Glutamatergic neuron (in vitro differentiated cells): ENCODE measurements at regions not wholly inside any gene's neighbourhood (a gene's known extent, or its start where the extent isn't known, plus 50 kb on each side); places are given as distances from the start of the nearest gene placed in this dataset.

Experiments
- DNase-seq: peaks from one replicate; pipeline ENCODE4 v3.0.0; 2022
- H3K27ac Mint-ChIP-seq: one replicate; pipeline ENCODE4 v1.8.0; 2020; ENCODE audit warnings: mild to moderate bottlenecking, mixed read lengths, inconsistent platforms; ENCODE audit not compliant: unreplicated experiment
- H3K27me3 Mint-ChIP-seq: one replicate; pipeline ENCODE4 v1.8.0; 2020; ENCODE audit warnings: mild to moderate bottlenecking, moderate library complexity, mixed read lengths, inconsistent platforms; ENCODE audit not compliant: unreplicated experiment
- H3K36me3 Mint-ChIP-seq: one replicate; pipeline ENCODE4 v1.8.0; 2020; ENCODE audit warnings: mild to moderate bottlenecking, mixed read lengths, inconsistent platforms; ENCODE audit not compliant: unreplicated experiment
- H3K4me1 Mint-ChIP-seq: one replicate; pipeline ENCODE4 v1.8.0; 2020; ENCODE audit warnings: mild to moderate bottlenecking, low read depth, mixed read lengths, inconsistent platforms; ENCODE audit not compliant: unreplicated experiment
- H3K4me3 Mint-ChIP-seq: one replicate; pipeline ENCODE4 v1.8.0; 2020; ENCODE audit warnings: mild to moderate bottlenecking, mixed read lengths, inconsistent platforms; ENCODE audit not compliant: unreplicated experiment
- H3K9me3 Mint-ChIP-seq: one replicate; pipeline ENCODE4 v1.8.0; 2020; ENCODE audit warnings: mild to moderate bottlenecking, moderate library complexity, mixed read lengths, inconsistent platforms; ENCODE audit not compliant: unreplicated experiment
- CTCF ChIP-seq: fragments of 200-600 bp; sonication (generic); IDR thresholded peaks from one replicate; pipeline ENCODE4 v1.5.0; 2021; ENCODE audit not compliant: partially characterized antibody, unreplicated experiment

GRCh38 chr7:116093516-116094301 is 63.1 kb upstream of the TFEC start:
- Mint-ChIP-seq H3K4me3 (no peak overlapping the region), H3K4me1 (no peaks in the 10 kb centered on the region), H3K27me3 (no peaks in the 10 kb centered on the region), H3K36me3 (no peaks in the 10 kb centered on the region), H3K27ac (no peak overlapping the region), H3K9me3 (no peaks in the 10 kb centered on the region)
- no peak for DNase-seq
- no peak for TF ChIP-seq CTCF

- DNase-seq: no peak
- Mint-ChIP-seq H3K4me3 (no peak overlapping the region), H3K9me3 (no peaks in the 10 kb centered on the region), H3K4me1 (peaks cover 2% of the 10 kb centered on the region), H3K36me3 (no peaks in the 10 kb centered on the region), H3K27ac (no peak overlapping the region), H3K27me3 (no peaks in the 10 kb centered on the region)
- TF ChIP-seq CTCF: no peak
These were observed 64.8 kb upstream of the TFEC start for GRCh38 chr7:116095396-116095795.

- DNase-seq: no peak
- no peak overlapping the region for H3K27ac Mint-ChIP-seq
- TF ChIP-seq CTCF: peak; percentile 57
- H3K27me3 Mint-ChIP-seq: no peaks in the 10 kb centered on the region
- H3K36me3 Mint-ChIP-seq: no peaks in the 10 kb centered on the region
- peaks cover 15% of the 10 kb centered on the region for H3K4me1 Mint-ChIP-seq
- no peak overlapping the region for H3K4me3 Mint-ChIP-seq
- H3K9me3 Mint-ChIP-seq: no peaks in the 10 kb centered on the region
These were observed 66.9 kb upstream of the TFEC start for GRCh38 chr7:116097365-116098009.

DNA sequence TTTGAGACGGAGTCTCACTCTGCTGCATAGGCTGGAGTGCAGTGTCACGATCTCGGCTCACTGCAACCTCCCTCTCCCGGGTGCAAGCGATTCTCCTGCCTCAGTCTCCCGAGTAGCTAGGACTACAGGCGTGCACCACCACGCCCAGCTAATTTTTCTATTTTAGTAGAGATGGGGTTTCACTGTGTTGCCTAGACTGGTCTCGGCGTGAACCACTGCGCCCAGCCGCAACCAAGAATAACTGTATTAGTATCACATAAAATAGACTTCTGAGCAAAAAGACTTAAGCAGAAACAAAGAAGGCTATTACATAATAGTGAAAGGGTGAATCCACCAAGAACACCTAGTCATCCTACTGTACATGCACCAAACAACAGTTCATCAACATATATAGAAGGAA is 67.6 kb upstream of the TFEC start:
- H3K4me1 Mint-ChIP-seq: peaks cover 15% of the 10 kb centered on the region
- H3K4me3 Mint-ChIP-seq: no peak overlapping the region
- TF ChIP-seq CTCF: no peak
- no peaks in the 10 kb centered on the region for H3K36me3 Mint-ChIP-seq
- no peak for DNase-seq
- no peaks in the 10 kb centered on the region for H3K27me3 Mint-ChIP-seq
- H3K9me3 Mint-ChIP-seq: no peaks in the 10 kb centered on the region
- H3K27ac Mint-ChIP-seq: no peak overlapping the region

- H3K27ac Mint-ChIP-seq: peak overlapping the region; percentile 88
- peaks cover 15% of the 10 kb centered on the region for H3K4me1 Mint-ChIP-seq
- TF ChIP-seq CTCF: no peak
- DNase-seq: no peak
- no peaks in the 10 kb centered on the region for H3K36me3 Mint-ChIP-seq
- H3K9me3 Mint-ChIP-seq: no peaks in the 10 kb centered on the region
- no peak overlapping the region for H3K4me3 Mint-ChIP-seq
- H3K27me3 Mint-ChIP-seq: no peaks in the 10 kb centered on the region
These were observed 70.1 kb upstream of the TFEC start for GRCh38 chr7:116100626-116101025.
